Lower leg skin (tissue), 3 donors: ENCODE measurements at regions not wholly inside any gene's neighbourhood (a gene's known extent, or its start where the extent isn't known, plus 50 kb on each side); places are given as distances from the start of the nearest gene placed in this dataset.

Experiments
- CTCF ChIP-seq, 3 donors: fragments of 450-650 bp; IDR thresholded peaks; one replicate each; pipeline ENCODE4 v1.5.1; 2016; ENCODE audit warnings: antibody characterized with exemption in 3 of 3, mild to moderate bottlenecking in 3 of 3, moderate library complexity in 2 of 3
- POLR2A ChIP-seq, 2 donors: fragments of 450-650 bp; IDR thresholded peaks; one replicate each; pipeline ENCODE4 v1.6.1; 2016 to 2017; ENCODE audit warnings: antibody characterized with exemption in 2 of 2, mild to moderate bottlenecking in 1 of 2, moderate library complexity in 1 of 2

GRCh38 chr3:167163580-167163979 is 216.5 kb downstream of the ZBBX start:
- TF ChIP-seq CTCF (IDR thresholded peaks at IDR 0.05) (no peak), POLR2A (IDR thresholded peaks at IDR 0.05) (no peak)
